Panc1 (cell line): ENCODE measurements at regions not wholly inside any gene's neighbourhood (a gene's known extent, or its start where the extent isn't known, plus 50 kb on each side); places are given as distances from the start of the nearest gene placed in this dataset.
"Not testable (repeated sequence)": the region's sequence is repeated elsewhere in the genome, so short reads cannot be mapped to it uniquely, and the experiment has no call there.

ENCODE experiments used
- ATAC-seq: fragments of 200-7000 bp; cut with Tn5 transposase; 2 replicates; pipeline ENCODE4 v1.9.1; 2020; ENCODE audit warnings: mild to moderate bottlenecking, moderate library complexity
- BruUV-seq: library from RNA; stranded (reverse); fragments of 400-500 nt; replicated peaks from 2 replicates; lab custom pipeline; 2021; lab: Mats Ljungman, UMichigan
- CTCF ChIA-PET: fragments of 300-600 bp; sonication (Branson Sonifier 250); formaldehyde crosslinking; loops from one replicate; lab custom pipeline; 2022; ENCODE audit warnings: antibody characterized with exemption; lab: Charles Lee
- POLR2A ChIA-PET: fragments of 300-600 bp; sonication (Branson Sonifier 250); formaldehyde crosslinking; loops from one replicate; lab custom pipeline; 2022; ENCODE audit warnings: antibody characterized with exemption; lab: Charles Lee
- DNase-seq: peaks from one replicate; pipeline ENCODE4 v3.0.0-alpha.2; 2010; ENCODE audit warnings: low read depth, low spot score
- H3K27ac ChIP-seq: 2 replicates; pipeline ENCODE4 v1.5.1; 2011; ENCODE audit warnings: mild to moderate bottlenecking, low read length, inconsistent platforms
- H3K27me3 ChIP-seq: fragments of 200-500 bp; sonication (Bioruptor generic); 2 replicates; pipeline ENCODE4 v1.6.0; 2014; ENCODE audit warnings: low read length, inconsistent platforms; ENCODE audit not compliant: control insufficient read depth, insufficient read depth
- H3K36me3 ChIP-seq: fragments of 200-500 bp; sonication (Bioruptor generic); 2 replicates; pipeline ENCODE4 v1.5.1; 2014; ENCODE audit warnings: inconsistent platforms, mild to moderate bottlenecking, low read length, moderate library complexity; ENCODE audit not compliant: control insufficient read depth, insufficient read depth
- H3K4me1 ChIP-seq: 2 replicates; pipeline ENCODE4 v1.5.1; 2011; ENCODE audit warnings: inconsistent platforms, mild to moderate bottlenecking, low read length, moderate library complexity; ENCODE audit not compliant: control insufficient read depth, insufficient read depth
- H3K4me3 ChIP-seq, 2 experiments: 2 replicates each; pipeline ENCODE4 v1.5.1; 2011 to 2012; ENCODE audit warnings: low read depth in 2 of 2, low read length in 2 of 2, mild to moderate bottlenecking in 2 of 2, inconsistent platforms in 1 of 2, moderate library complexity in 1 of 2
- H3K9me3 ChIP-seq: fragments of 200-500 bp; sonication (Bioruptor generic); 2 replicates; pipeline ENCODE4 v1.5.1; 2014; ENCODE audit warnings: low read depth, mild to moderate bottlenecking, inconsistent platforms, low read length, moderate library complexity; ENCODE audit not compliant: control insufficient read depth, insufficient read depth
- CTCF ChIP-seq: fragments of 450-650 bp; IDR thresholded peaks from 2 replicates; pipeline ENCODE4 v1.5.1; 2017; ENCODE audit warnings: mild to moderate bottlenecking
- POLR2AphosphoS5 ChIP-seq: IDR thresholded peaks from 2 replicates; pipeline ENCODE4 v1.6.1; 2012; ENCODE audit warnings: mild to moderate bottlenecking, low read depth, low read length, moderate library complexity
- REST ChIP-seq, 2 experiments: IDR thresholded peaks; 2 replicates each; pipeline ENCODE4 v1.6.1; 2011 to 2012; ENCODE audit warnings: low read depth in 2 of 2, control low read depth in 1 of 2, low read length in 1 of 2, mild to moderate bottlenecking in 1 of 2, moderate library complexity in 1 of 2; ENCODE audit not compliant: insufficient read depth in 1 of 2
- SIN3A ChIP-seq: IDR thresholded peaks from 2 replicates; pipeline ENCODE4 v1.6.1; 2012; ENCODE audit warnings: low read depth, mild to moderate bottlenecking, low read length, moderate library complexity, borderline replicate concordance; ENCODE audit not compliant: insufficient read depth
- TCF7L2 ChIP-seq: IDR thresholded peaks from 2 replicates; pipeline ENCODE4 v1.6.1; 2011; ENCODE audit warnings: mild to moderate bottlenecking, low read depth, low read length, inconsistent platforms
- in situ Hi-C: cut with HindIII; loops from 2 replicates; pipeline ENCODE4 v1.10.0; 2016; ENCODE audit warnings: low sequenced_read_pairs, low pct_unique_long_range_greater_than_20kb
- intact Hi-C: fragments of 100-400 bp; cut with micrococcal nuclease; formaldehyde crosslinking; loops from one replicate; pipeline ENCODE4 v1.10.0; 2022; ENCODE audit not compliant: unreplicated experiment

GRCh38 chr15:95041297-95041696, 809.9 kb downstream of the MCTP2 start:
- H3K4me3 ChIP-seq = no peak overlapping the region

GRCh38 chr15:95043236-95043932, 812.0 kb downstream of the MCTP2 start:
- CTCF ChIA-PET = interaction anchor here (0.6 kb wide), 1 partner anchor 123 kb away, joined by 4 read pairs; no protein-coding TSS in a partner anchor
- intact Hi-C loops, H3K36me3 ChIP-seq, POLR2A ChIA-PET, in situ Hi-C loops, DNase-seq, H3K4me3 ChIP-seq, BruUV-seq, H3K27ac ChIP-seq, H3K27me3 ChIP-seq, H3K4me1 ChIP-seq, H3K9me3 ChIP-seq, ATAC-seq: not testable (repeated sequence)

More at GRCh38 chr15:95041297-95041696, 809.9 kb downstream of the MCTP2 start:
- BruUV-seq = no TSS peak
- POLR2A ChIA-PET = no interaction called here
- intact Hi-C loops (no loop called here), in situ Hi-C loops (no loop called here)
- H3K4me1 ChIP-seq = no peaks in the 10 kb centered on the region
- no peaks in the 10 kb centered on the region for H3K9me3 ChIP-seq
- no peaks in the 10 kb centered on the region for H3K27me3 ChIP-seq
- CTCF ChIA-PET = no interaction called here
- no peaks in the 10 kb centered on the region for H3K36me3 ChIP-seq
- no peak overlapping the region for H3K27ac ChIP-seq
- no peak for ATAC-seq
- TF ChIP-seq SIN3A (no peak), CTCF (no peak), TCF7L2 (no peak), REST (IDR thresholded peaks at IDR 0.05; ENCODE audit: insufficient read depth in 1 of 2, low read depth in 2 of 2, low read length in 1 of 2) (no peak), POLR2AphosphoS5 (no peak)
- DNase-seq = no peak

GRCh38 chr15:95043933-95044313, 812.6 kb downstream of the MCTP2 start:
- no peak for TF ChIP-seq SIN3A
- no peak for TF ChIP-seq POLR2AphosphoS5
- no peak for TF ChIP-seq CTCF
- TF ChIP-seq REST (IDR thresholded peaks at IDR 0.05; ENCODE audit: insufficient read depth in 1 of 2, low read depth in 2 of 2, low read length in 1 of 2) = no peak
- no peak for TF ChIP-seq TCF7L2
- POLR2A ChIA-PET = no interaction called here
- ATAC-seq (no peak), DNase-seq (no peak)
- Histone ChIP-seq H3K9me3 (peaks cover 6% of the 10 kb centered on the region; the same call in 1 of the 2 replicates), H3K4me1 (no peaks in the 10 kb centered on the region), H3K4me3 (no peak overlapping the region), H3K36me3 (no peaks in the 10 kb centered on the region), H3K27me3 (no peaks in the 10 kb centered on the region), H3K27ac (no peak overlapping the region)
- CTCF ChIA-PET = interaction anchor here (0.6 kb wide), 1 partner anchor 123 kb away, joined by 4 read pairs; no protein-coding TSS in a partner anchor
- intact Hi-C loops (no loop called here), in situ Hi-C loops (no loop called here)
- no TSS peak for BruUV-seq
